Loucy (cell line): ENCODE measurements at regions not wholly inside any gene's neighbourhood (a gene's known extent, or its start where the extent isn't known, plus 50 kb on each side); places are given as distances from the start of the nearest gene placed in this dataset.

Experiments used
- H2AFZ ChIP-seq: fragments of 200-600 bp; sonication (generic); 2 replicates; pipeline ENCODE4 v1.6.0; 2016; ENCODE audit warnings: antibody characterized with exemption, mild to moderate bottlenecking, low read length, moderate library complexity
- H3F3A ChIP-seq: fragments of 200-600 bp; 2 replicates; pipeline ENCODE4 v1.6.0; 2016; ENCODE audit warnings: antibody characterized with exemption, low read depth, mild to moderate bottlenecking
- H3K27me3 ChIP-seq: fragments of 200-600 bp; sonication (generic); 2 replicates; pipeline ENCODE4 v1.6.1; 2014; ENCODE audit warnings: low read length, mild to moderate bottlenecking; ENCODE audit not compliant: insufficient read depth, poor library complexity, severe bottlenecking
- H3K36me3 ChIP-seq: fragments of 200-600 bp; sonication (generic); 2 replicates; pipeline ENCODE4 v1.6.1; 2016; ENCODE audit warnings: low read length; ENCODE audit not compliant: insufficient read depth
- H3K4me1 ChIP-seq: fragments of 200-600 bp; sonication (generic); 2 replicates; pipeline ENCODE4 v1.5.1; 2014; ENCODE audit warnings: low read length, mild to moderate bottlenecking; ENCODE audit not compliant: insufficient read depth, poor library complexity, severe bottlenecking
- H3K4me2 ChIP-seq: fragments of 200-600 bp; sonication (generic); 2 replicates; pipeline ENCODE4 v1.6.0; 2014; ENCODE audit warnings: antibody characterized with exemption, low read length, low read depth, mild to moderate bottlenecking; ENCODE audit not compliant: poor library complexity, severe bottlenecking
- H3K4me3 ChIP-seq: fragments of 200-600 bp; sonication (generic); 2 replicates; pipeline ENCODE4 v1.5.1; 2014; ENCODE audit warnings: low read length, mild to moderate bottlenecking, mixed read lengths; ENCODE audit not compliant: poor library complexity, severe bottlenecking
- H3K79me2 ChIP-seq: fragments of 200-600 bp; sonication (generic); 2 replicates; pipeline ENCODE4 v1.6.1; 2014; ENCODE audit warnings: low read length; ENCODE audit not compliant: insufficient read depth
- H3K9ac ChIP-seq: fragments of 200-600 bp; sonication (generic); 2 replicates; pipeline ENCODE4 v1.6.0; 2014; ENCODE audit warnings: mild to moderate bottlenecking, low read depth, low read length, moderate library complexity; ENCODE audit not compliant: poor library complexity, severe bottlenecking
- H3K9me2 ChIP-seq: fragments of 200-600 bp; sonication (generic); replicated peaks from 2 replicates; pipeline ENCODE4 v1.6.1; 2016; ENCODE audit warnings: low read depth, low read length, mixed read lengths
- H3K9me3 ChIP-seq: fragments of 200-600 bp; sonication (generic); 2 replicates; pipeline ENCODE4 v1.6.1; 2014; ENCODE audit warnings: mild to moderate bottlenecking, antibody characterized with exemption, low read length, low read depth; ENCODE audit not compliant: insufficient read depth
- H4K20me1 ChIP-seq: fragments of 200-600 bp; sonication (generic); 2 replicates; pipeline ENCODE4 v1.6.0; 2014; ENCODE audit warnings: antibody characterized with exemption, low read length, mild to moderate bottlenecking; ENCODE audit not compliant: insufficient read depth, poor library complexity, severe bottlenecking
- EZH2phosphoT487 ChIP-seq: fragments of 200-600 bp; IDR thresholded peaks from 2 replicates; pipeline ENCODE4 v1.6.1; 2018; ENCODE audit warnings: antibody characterized with exemption, mild to moderate bottlenecking, moderate library complexity, borderline replicate concordance
- TF ChIP-seq, protein P1 (sequence below): fragments of 200-600 bp; sonication (generic); conservative IDR thresholded peaks from 2 replicates; pipeline ENCODE4 v1.5.1; 2014; ENCODE audit warnings: mild to moderate bottlenecking, antibody characterized with exemption, low read length

DNA sequence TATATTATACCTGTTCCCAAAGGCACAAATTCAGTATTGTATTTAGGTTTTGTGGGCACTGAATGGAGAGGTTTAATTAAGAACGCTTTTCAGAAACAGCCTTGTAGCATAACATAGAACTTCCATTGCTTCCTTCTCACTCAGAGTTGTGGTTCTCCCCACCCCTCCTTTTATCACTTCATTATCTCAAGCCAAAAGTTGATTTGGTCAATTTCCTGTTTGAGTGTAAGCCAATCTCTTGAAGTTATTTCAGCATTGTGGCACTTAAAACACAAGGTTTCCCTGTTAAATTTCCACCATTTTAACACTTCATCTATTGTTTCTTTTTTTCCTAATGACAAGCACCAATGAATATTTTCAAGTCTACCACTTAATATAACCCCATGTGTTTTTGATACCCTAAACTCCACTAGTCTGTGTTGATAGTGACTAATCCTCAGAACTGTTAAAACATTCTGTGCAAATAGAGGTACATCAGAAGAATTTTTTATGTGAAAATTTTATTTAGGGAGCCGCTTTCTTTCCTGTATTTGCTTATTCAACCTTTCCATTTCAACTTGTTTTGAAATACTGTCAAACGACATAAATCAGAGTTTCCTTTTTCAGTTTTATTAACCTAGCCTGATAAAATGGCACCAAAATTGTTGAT is 340.1 kb downstream of the BCAT1 start:
- Histone ChIP-seq H3F3A (peaks cover 7% of the 10 kb centered on the region; the same call in 1 of the 2 replicates), H3K79me2 (no peaks in the 10 kb centered on the region), H3K4me2 (peak overlapping the region; percentile 60), H3K9me3 (peaks cover 14% of the 10 kb centered on the region; the same call in 1 of the 2 replicates), H3K4me1 (peaks cover 13% of the 10 kb centered on the region), H2AFZ (peak overlapping the region; percentile 70), H4K20me1 (no peaks in the 10 kb centered on the region), H3K9ac (peak overlapping the region; percentile 36), H3K36me3 (no peaks in the 10 kb centered on the region), H3K4me3 (peak overlapping the region; percentile 30), H3K27me3 (no peaks in the 10 kb centered on the region), H3K9me2 (no peaks in the 10 kb centered on the region)
- no peak for TF ChIP-seq EZH2phosphoT487
- TF ChIP-seq, protein P1, sequence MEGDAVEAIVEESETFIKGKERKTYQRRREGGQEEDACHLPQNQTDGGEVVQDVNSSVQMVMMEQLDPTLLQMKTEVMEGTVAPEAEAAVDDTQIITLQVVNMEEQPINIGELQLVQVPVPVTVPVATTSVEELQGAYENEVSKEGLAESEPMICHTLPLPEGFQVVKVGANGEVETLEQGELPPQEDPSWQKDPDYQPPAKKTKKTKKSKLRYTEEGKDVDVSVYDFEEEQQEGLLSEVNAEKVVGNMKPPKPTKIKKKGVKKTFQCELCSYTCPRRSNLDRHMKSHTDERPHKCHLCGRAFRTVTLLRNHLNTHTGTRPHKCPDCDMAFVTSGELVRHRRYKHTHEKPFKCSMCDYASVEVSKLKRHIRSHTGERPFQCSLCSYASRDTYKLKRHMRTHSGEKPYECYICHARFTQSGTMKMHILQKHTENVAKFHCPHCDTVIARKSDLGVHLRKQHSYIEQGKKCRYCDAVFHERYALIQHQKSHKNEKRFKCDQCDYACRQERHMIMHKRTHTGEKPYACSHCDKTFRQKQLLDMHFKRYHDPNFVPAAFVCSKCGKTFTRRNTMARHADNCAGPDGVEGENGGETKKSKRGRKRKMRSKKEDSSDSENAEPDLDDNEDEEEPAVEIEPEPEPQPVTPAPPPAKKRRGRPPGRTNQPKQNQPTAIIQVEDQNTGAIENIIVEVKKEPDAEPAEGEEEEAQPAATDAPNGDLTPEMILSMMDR = no peak

DNA sequence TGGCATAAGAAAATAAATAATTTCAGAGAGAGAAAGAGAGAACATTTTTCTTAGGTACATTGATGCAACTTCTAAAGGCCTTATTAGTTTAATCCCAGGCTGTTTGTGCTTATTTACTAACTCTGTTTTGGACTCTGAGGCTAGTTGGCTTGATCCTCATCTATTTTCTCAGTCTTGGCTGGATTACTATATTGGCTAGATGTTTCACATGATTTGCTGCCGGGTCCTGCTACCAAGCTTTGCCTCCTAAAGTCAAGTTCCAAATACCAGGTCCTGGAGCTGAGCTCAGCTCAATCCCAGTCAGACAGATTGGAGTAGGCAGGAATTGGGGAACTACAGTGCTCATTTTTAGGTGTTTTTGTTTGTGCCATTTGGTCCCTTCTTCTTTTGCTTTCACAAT is 340.8 kb downstream of the BCAT1 start:
- peaks cover 7% of the 10 kb centered on the region; the same call in 1 of the 2 replicates for H3F3A ChIP-seq
- H3K79me2 ChIP-seq = no peaks in the 10 kb centered on the region
- peak overlapping the region; percentile 70 for H2AFZ ChIP-seq
- H3K9me3 ChIP-seq = peaks cover 14% of the 10 kb centered on the region; the same call in 1 of the 2 replicates
- H3K4me2 ChIP-seq = peak overlapping the region; percentile 60
- peak overlapping the region; percentile 36 for H3K9ac ChIP-seq
- no peaks in the 10 kb centered on the region for H3K9me2 ChIP-seq
- no peaks in the 10 kb centered on the region for H3K27me3 ChIP-seq
- peak overlapping the region; percentile 30 for H3K4me3 ChIP-seq
- TF ChIP-seq, protein P1 = no peak
- no peak for TF ChIP-seq EZH2phosphoT487
- no peaks in the 10 kb centered on the region for H3K36me3 ChIP-seq
- peaks cover 13% of the 10 kb centered on the region for H3K4me1 ChIP-seq
- H4K20me1 ChIP-seq = no peaks in the 10 kb centered on the region

DNA sequence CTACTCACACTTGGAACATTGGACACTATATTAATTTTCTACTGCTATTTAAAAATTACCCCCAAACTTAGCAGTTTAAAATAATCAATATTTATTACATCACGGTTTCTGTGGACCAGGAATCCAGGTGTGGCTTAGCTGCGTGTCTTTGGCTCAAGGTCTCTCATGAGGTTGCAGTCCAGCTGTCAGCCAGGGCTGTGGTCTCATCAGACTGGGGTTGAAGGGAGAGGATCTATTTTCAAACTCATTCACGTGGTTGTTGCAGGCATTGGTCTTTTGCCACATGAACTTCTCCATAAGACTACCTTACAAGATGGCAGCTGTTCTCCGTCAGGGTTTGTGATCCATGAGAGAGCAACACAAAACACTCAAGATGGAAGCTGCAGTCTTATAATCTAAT is 343.0 kb downstream of the BCAT1 start:
- Histone ChIP-seq H3K4me1 (peaks cover 19% of the 10 kb centered on the region), H3K9me2 (no peaks in the 10 kb centered on the region)

More for the DNA sequence above, 343.0 kb downstream of the BCAT1 start:
- no peak for TF ChIP-seq EZH2phosphoT487
- TF ChIP-seq, protein P1 = no peak
- Histone ChIP-seq H4K20me1 (no peaks in the 10 kb centered on the region), H2AFZ (no peak overlapping the region), H3K4me2 (no peak overlapping the region), H3F3A (peaks cover 10% of the 10 kb centered on the region; the same call in 1 of the 2 replicates), H3K9ac (no peak overlapping the region), H3K36me3 (no peaks in the 10 kb centered on the region), H3K27me3 (no peaks in the 10 kb centered on the region), H3K79me2 (no peaks in the 10 kb centered on the region), H3K9me3 (peaks cover 14% of the 10 kb centered on the region; the same call in 1 of the 2 replicates), H3K4me3 (no peak overlapping the region)
